Transverse colon (tissue), 4 donors: ENCODE measurements at regions not wholly inside any gene's neighbourhood (a gene's known extent, or its start where the extent isn't known, plus 50 kb on each side); places are given as distances from the start of the nearest gene placed in this dataset.

Experiments
- DNase-seq: peaks from one replicate; pipeline ENCODE4 v3.0.0-alpha.2; 2019
- H3K27ac ChIP-seq, 4 donors: fragments of 200-600 bp; sonication (generic); 2 replicates each; pipeline ENCODE4 v1.5.1; 2016 to 2018; ENCODE audit warnings: inconsistent platforms in 4 of 4
- H3K27me3 ChIP-seq: fragments of 200-600 bp; sonication (generic); 2 replicates; pipeline ENCODE4 v1.5.1; 2017; ENCODE audit warnings: inconsistent platforms
- H3K36me3 ChIP-seq, 4 donors: fragments of 200-600 bp; sonication (generic); 2 replicates each; pipeline ENCODE4 v1.5.1; 2017 to 2019; ENCODE audit warnings: inconsistent platforms in 4 of 4
- H3K4me1 ChIP-seq, 4 donors: fragments of 200-600 bp; sonication (generic); 2 replicates each; pipeline ENCODE4 v1.5.1; 2017 to 2020; ENCODE audit warnings: inconsistent platforms in 4 of 4
- H3K4me3 ChIP-seq, 4 donors: fragments of 200-600 bp; sonication (generic); 1 replicate in 1 of 4; 2 replicates in 3 of 4; pipeline versions ENCODE4 v1.5.1 to v1.6.1; 2017 to 2019; ENCODE audit warnings: inconsistent platforms in 4 of 4
- H3K9me3 ChIP-seq, 2 donors: fragments of 200-600 bp; sonication (generic); 2 replicates each; pipeline ENCODE4 v1.5.1; 2017 to 2019; ENCODE audit warnings: inconsistent platforms in 2 of 2
- EP300 ChIP-seq: sonication (generic); formaldehyde crosslinking; IDR thresholded peaks from one replicate; pipeline ENCODE4 v1.6.1; 2017; ENCODE audit warnings: antibody characterized with exemption, low read depth
- POLR2A ChIP-seq: fragments of 450-650 bp; IDR thresholded peaks from one replicate; pipeline ENCODE4 v1.6.1; 2016; ENCODE audit warnings: antibody characterized with exemption, mild to moderate bottlenecking, moderate library complexity
- POLR2AphosphoS5 ChIP-seq, 3 donors: sonication (generic); formaldehyde crosslinking; IDR thresholded peaks; one replicate each; pipeline ENCODE4 v1.6.1; 2016; ENCODE audit warnings: antibody characterized with exemption in 3 of 3
- WGBS, 2 donors: methylation state at CpG; one replicate each; pipeline ENCODE4 v1.1.5; 2018; ENCODE audit warnings: low coverage in 1 of 2; 5-methylcytosine and 5-hydroxymethylcytosine counted together
- in situ Hi-C, 4 donors: fragments of 200-750 bp; cut with MboI; loops; one replicate each; pipeline versions ENCODE4 v1.15.0 to v1.15.1; 2017; ENCODE audit warnings: low sequenced_read_pairs in 3 of 4, low pct_ligation_motif_present in 1 of 4, low pct_unique_long_range_greater_than_20kb in 1 of 4
- intact Hi-C: fragments of 100-400 bp; cut with DNase I; formaldehyde crosslinking; loops from one replicate; pipeline ENCODE4 v1.15.1; 2023; ENCODE audit warnings: low total_unique reads
- TF ChIP-seq, protein P1 (sequence below), 5 experiments: fragments of 200-600 bp in 3 of 5; fragments of 450-650 bp in 2 of 5; sonication (generic) in 3 of 5; IDR thresholded peaks; 1 replicate in 2 of 5; 2 replicates in 3 of 5; pipeline ENCODE4 v1.5.1; 2016 to 2017; ENCODE audit warnings: antibody characterized with exemption in 5 of 5, inconsistent platforms in 3 of 5, mild to moderate bottlenecking in 2 of 5, moderate library complexity in 1 of 5

DNA sequence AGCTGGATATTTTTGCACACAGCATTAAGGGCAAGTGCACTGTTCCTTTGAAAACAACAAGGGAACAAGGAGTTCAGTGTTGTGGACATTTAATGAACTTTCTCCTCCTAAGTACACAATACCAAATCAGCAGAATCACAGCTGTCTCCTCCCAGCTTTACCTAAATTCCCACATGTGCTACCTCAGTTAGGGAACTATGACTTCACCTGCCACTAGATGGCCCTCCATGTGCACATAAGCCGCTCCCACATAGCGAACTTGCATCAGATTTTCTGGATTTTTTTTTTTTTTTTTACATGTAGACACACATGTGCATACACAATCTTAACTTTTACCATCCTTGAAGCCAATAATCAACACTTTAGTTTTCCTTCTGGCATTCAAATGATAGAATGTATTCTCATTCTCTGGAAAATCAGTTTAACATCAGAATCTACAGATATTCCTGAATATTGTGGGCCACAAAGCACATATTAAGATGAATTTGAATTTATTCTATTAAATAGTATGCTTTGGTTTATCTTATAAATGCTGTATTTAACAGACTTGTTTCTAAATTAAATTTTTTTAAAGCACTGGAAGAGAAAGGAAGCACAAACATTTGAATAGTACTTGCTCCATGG lies 123.6 kb downstream of the PALM2AKAP2 start:
- WGBS, 2 donors = 0 to 2% methylated on average over 2 of the region's 2 CpGs
- H3K27ac ChIP-seq = no peak overlapping the region
- H3K36me3 ChIP-seq = no peaks in the 10 kb centered on the region
- H3K27me3 ChIP-seq = no peaks in the 10 kb centered on the region
- H3K4me3 ChIP-seq = no peak overlapping the region
- intact Hi-C loops (loop anchor here (5.0 kb wide), 2 partner anchors 249 to 314 kb away; no protein-coding TSS in a partner anchor), in situ Hi-C loops (loop anchor here (5.0 to 10.0 kb wide), 4 partner anchors 151 to 249 kb away; no protein-coding TSS in a partner anchor)
- no peaks in the 10 kb centered on the region for H3K9me3 ChIP-seq
- peaks cover 12 to 32% (median 18%) of the 10 kb centered on the region in 4 donors for H3K4me1 ChIP-seq
- no peak for TF ChIP-seq POLR2AphosphoS5 (IDR thresholded peaks at IDR 0.05)
- TF ChIP-seq, protein P1, sequence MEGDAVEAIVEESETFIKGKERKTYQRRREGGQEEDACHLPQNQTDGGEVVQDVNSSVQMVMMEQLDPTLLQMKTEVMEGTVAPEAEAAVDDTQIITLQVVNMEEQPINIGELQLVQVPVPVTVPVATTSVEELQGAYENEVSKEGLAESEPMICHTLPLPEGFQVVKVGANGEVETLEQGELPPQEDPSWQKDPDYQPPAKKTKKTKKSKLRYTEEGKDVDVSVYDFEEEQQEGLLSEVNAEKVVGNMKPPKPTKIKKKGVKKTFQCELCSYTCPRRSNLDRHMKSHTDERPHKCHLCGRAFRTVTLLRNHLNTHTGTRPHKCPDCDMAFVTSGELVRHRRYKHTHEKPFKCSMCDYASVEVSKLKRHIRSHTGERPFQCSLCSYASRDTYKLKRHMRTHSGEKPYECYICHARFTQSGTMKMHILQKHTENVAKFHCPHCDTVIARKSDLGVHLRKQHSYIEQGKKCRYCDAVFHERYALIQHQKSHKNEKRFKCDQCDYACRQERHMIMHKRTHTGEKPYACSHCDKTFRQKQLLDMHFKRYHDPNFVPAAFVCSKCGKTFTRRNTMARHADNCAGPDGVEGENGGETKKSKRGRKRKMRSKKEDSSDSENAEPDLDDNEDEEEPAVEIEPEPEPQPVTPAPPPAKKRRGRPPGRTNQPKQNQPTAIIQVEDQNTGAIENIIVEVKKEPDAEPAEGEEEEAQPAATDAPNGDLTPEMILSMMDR (IDR thresholded peaks at IDR 0.05) = peak; percentile 71 to 92 (median 84)
- peak; percentile 70 for DNase-seq

DNA sequence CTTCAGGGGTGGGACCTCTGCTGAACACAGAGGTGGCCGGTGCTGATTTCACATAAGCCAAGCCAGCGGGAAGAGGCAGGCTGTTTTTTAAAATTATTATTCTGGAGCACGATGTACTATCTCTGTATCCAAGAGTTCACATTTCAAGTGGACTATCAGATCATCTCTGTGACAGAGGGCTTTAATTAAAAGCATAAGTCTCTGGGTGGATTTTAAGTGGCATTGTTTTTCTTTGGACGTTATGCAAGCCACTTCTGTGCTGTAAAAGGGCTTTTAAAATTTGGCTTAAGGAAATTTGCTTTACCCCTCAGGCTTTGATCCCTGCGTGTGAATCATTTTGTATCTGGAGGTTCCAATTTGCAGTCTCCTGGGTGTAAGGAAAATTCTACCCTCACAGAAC lies 124.7 kb downstream of the PALM2AKAP2 start:
- Histone ChIP-seq H3K4me3 (no peak overlapping the region), H3K27ac (no peak overlapping the region), H3K27me3 (no peaks in the 10 kb centered on the region), H3K36me3 (no peaks in the 10 kb centered on the region), H3K4me1 (peaks cover 12 to 32% (median 18%) of the 10 kb centered on the region in 4 donors), H3K9me3 (no peaks in the 10 kb centered on the region)
- intact Hi-C loops = loop anchor here (5.0 kb wide), 2 partner anchors 248 to 313 kb away; no protein-coding TSS in a partner anchor
- 46 to 52% methylated on average over 2 to 5 of the region's 5 CpGs for WGBS, 2 donors
- TF ChIP-seq POLR2A = no peak
- TF ChIP-seq, protein P1 (IDR thresholded peaks at IDR 0.05) = no peak
- no peak for TF ChIP-seq POLR2AphosphoS5 (IDR thresholded peaks at IDR 0.05)
- TF ChIP-seq EP300 = no peak
- in situ Hi-C loops = loop anchor here (5.0 to 10.0 kb wide), 4 partner anchors 150 to 248 kb away; no protein-coding TSS in a partner anchor
- DNase-seq = no peak

DNA sequence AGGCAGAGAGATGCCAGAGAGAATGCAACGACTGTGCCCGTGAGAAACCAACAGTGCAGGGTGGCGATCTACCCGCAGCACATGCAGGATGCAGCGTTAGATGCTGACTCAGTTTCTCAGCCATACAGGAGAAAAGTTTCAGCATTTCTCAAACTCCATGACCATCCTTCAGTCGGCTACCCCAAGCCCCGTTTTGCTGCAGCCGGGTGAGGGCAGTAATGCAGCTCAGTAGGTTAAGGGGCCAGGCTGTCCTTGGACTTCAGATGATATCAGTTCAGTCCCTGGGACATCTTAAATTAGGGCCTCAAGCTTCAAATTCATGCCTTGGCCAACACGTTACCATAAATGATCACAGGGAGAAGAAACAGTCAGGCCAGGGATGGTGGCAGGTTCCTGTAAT lies 125.5 kb downstream of the PALM2AKAP2 start:
- Histone ChIP-seq H3K27ac (no peak overlapping the region), H3K4me1 (peaks cover 12 to 33% (median 19%) of the 10 kb centered on the region in 4 donors), H3K36me3 (no peaks in the 10 kb centered on the region), H3K4me3 (no peak overlapping the region), H3K9me3 (no peaks in the 10 kb centered on the region), H3K27me3 (no peaks in the 10 kb centered on the region)
- no peak for DNase-seq
- in situ Hi-C loops (loop anchor here in 2 of 4 donors (10.0 kb wide), 1 partner anchor 149 kb away; no protein-coding TSS in a partner anchor), intact Hi-C loops (no loop called here)
- TF ChIP-seq, protein P1 (IDR thresholded peaks at IDR 0.05) = no peak
- no peak for TF ChIP-seq POLR2AphosphoS5 (IDR thresholded peaks at IDR 0.05)
- no peak for TF ChIP-seq POLR2A
- no peak for TF ChIP-seq EP300
- 91% methylated on average over 9 of the region's 9 CpGs; no CpG with 5 or more reads in 1 of the 2 donors for WGBS, 2 donors

DNA sequence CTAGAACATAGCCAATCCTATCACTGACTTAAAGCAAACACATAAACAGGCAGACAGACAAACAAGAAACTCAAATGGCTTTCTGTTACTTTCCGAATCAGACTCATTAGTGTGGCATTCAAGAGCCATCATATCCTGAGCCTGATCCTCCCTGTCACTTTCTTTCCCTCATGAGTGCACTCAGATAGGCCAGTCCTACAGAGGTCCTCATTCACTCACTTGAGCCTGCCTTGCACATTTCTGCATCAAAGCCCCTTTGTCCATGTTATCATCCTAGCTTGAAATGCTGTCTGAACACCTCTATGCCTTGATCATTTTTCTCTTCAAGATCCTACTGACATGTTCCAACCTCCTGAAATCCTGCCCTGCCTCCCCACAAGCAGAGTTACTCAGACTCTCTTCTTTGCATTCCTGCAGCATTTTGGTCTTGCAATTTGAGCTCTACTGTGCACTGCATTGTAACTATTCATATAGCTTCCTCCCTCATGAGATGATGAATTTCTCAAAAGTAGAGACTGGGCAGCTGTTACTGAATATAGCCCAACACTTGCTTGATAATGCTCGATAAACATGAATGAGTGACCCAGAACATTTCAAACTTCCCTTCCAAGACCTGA lies 126.9 kb downstream of the PALM2AKAP2 start:
- in situ Hi-C loops (loop anchor here in 2 of 4 donors (10.0 kb wide), 1 partner anchor 148 kb away; no protein-coding TSS in a partner anchor), intact Hi-C loops (no loop called here)
- Histone ChIP-seq H3K4me3 (no peak overlapping the region), H3K4me1 (peaks cover 12 to 47% (median 29%) of the 10 kb centered on the region in 4 donors), H3K36me3 (no peaks in the 10 kb centered on the region), H3K27me3 (no peaks in the 10 kb centered on the region), H3K9me3 (no peaks in the 10 kb centered on the region), H3K27ac (peak overlapping the region; percentile 39 to 69 (median 46))
- no peak for DNase-seq
- 54 to 74% methylated on average over 2 of the region's 2 CpGs for WGBS, 2 donors
- TF ChIP-seq EP300 (no peak), POLR2AphosphoS5 (IDR thresholded peaks at IDR 0.05) (no peak), POLR2A (no peak)
- TF ChIP-seq, protein P1 (IDR thresholded peaks at IDR 0.05) = no peak
